OCI-LY3 (cell line): ENCODE measurements at regions not wholly inside any gene's neighbourhood (a gene's known extent, or its start where the extent isn't known, plus 50 kb on each side); places are given as distances from the start of the nearest gene placed in this dataset.

Source experiments
- H2AFZ ChIP-seq: fragments of 200-600, 300-600 bp; shearing (Covaris generic); 2 replicates; pipeline ENCODE4 v1.6.0; 2014; ENCODE audit warnings: antibody characterized with exemption, low read depth, low read length
- H3K27ac ChIP-seq: fragments of 200-600, 300-600 bp; sonication (generic); 2 replicates; pipeline ENCODE4 v1.5.1; 2014; ENCODE audit warnings: mild to moderate bottlenecking, low read length, moderate library complexity, mixed read lengths
- H3K27me3 ChIP-seq: fragments of 200-600, 300-600 bp; sonication (generic); 2 replicates; pipeline ENCODE4 v1.6.1; 2014; ENCODE audit warnings: low read depth, low read length, mixed read lengths
- H3K36me3 ChIP-seq: fragments of 200-600, 300-600 bp; sonication (generic); replicated peaks from 2 replicates; pipeline ENCODE3; 2014; ENCODE audit warnings: low read depth, low read length, mixed read lengths
- H3K4me1 ChIP-seq: fragments of 300-600, 200-600 bp; sonication (generic); 2 replicates; pipeline ENCODE4 v1.6.1; 2014; ENCODE audit warnings: low read length, mixed read lengths
- H3K4me2 ChIP-seq: fragments of 200-600, 300-600 bp; sonication (generic); 2 replicates; pipeline ENCODE4 v1.6.1; 2014; ENCODE audit warnings: low read length, mixed read lengths
- H3K4me3 ChIP-seq: fragments of 300-600, 200-600 bp; sonication (generic); 2 replicates; pipeline ENCODE4 v1.5.1; 2014; ENCODE audit warnings: antibody characterized with exemption, mild to moderate bottlenecking, low read length, moderate library complexity
- H3K79me2 ChIP-seq: fragments of 300-600, 200-600 bp; shearing (Covaris generic); 2 replicates; pipeline ENCODE4 v1.6.1; 2014; ENCODE audit warnings: mild to moderate bottlenecking, low read length, mixed read lengths
- H3K9ac ChIP-seq: fragments of 300-600, 200-600 bp; shearing (Covaris generic); 2 replicates; pipeline ENCODE4 v1.6.0; 2014; ENCODE audit warnings: mild to moderate bottlenecking, low read length, moderate library complexity
- H3K9me3 ChIP-seq: fragments of 200-600, 300-600 bp; shearing (Covaris generic); 2 replicates; pipeline ENCODE4 v1.6.1; 2014; ENCODE audit warnings: low read length, mixed read lengths; ENCODE audit not compliant: insufficient read depth
- H4K20me1 ChIP-seq: fragments of 200-600, 300-600 bp; sonication (generic); 2 replicates; pipeline ENCODE4 v1.6.1; 2016; ENCODE audit warnings: low read length, mixed read lengths; ENCODE audit not compliant: insufficient read depth
- CTCF ChIP-seq: fragments of 200-600, 300-600 bp; sonication (generic); IDR thresholded peaks from 2 replicates; pipeline ENCODE4 v1.5.1; 2014; ENCODE audit warnings: antibody characterized with exemption, low read length, low read depth
- EZH2phosphoT487 ChIP-seq: fragments of 200-600 bp; shearing (Covaris generic); IDR thresholded peaks from 2 replicates; pipeline ENCODE4 v1.6.1; 2018; ENCODE audit warnings: antibody characterized with exemption, mixed run types, low read depth

- H3K4me2 ChIP-seq = no peak overlapping the region
- TF ChIP-seq EZH2phosphoT487 (no peak), CTCF (no peak)
- H3K27me3 ChIP-seq = peaks cover 29% of the 10 kb centered on the region
- H3K9ac ChIP-seq = no peak overlapping the region
- H3K79me2 ChIP-seq = no peaks in the 10 kb centered on the region
- no peaks in the 10 kb centered on the region for H3K36me3 ChIP-seq
- no peaks in the 10 kb centered on the region for H3K4me1 ChIP-seq
- H4K20me1 ChIP-seq = no peaks in the 10 kb centered on the region
- no peak overlapping the region for H2AFZ ChIP-seq
- H3K27ac ChIP-seq = no peak overlapping the region
- H3K4me3 ChIP-seq = no peak overlapping the region
- no peaks in the 10 kb centered on the region for H3K9me3 ChIP-seq
Observed at GRCh38 chr13:40094056-40094455, 438.6 kb downstream of the COG6 start.

- H2AFZ ChIP-seq = no peak overlapping the region
- TF ChIP-seq EZH2phosphoT487 (no peak), CTCF (no peak)
- H3K27ac ChIP-seq = no peak overlapping the region
- H3K9ac ChIP-seq = no peak overlapping the region
- no peaks in the 10 kb centered on the region for H3K79me2 ChIP-seq
- H3K4me2 ChIP-seq = no peak overlapping the region
- no peaks in the 10 kb centered on the region for H4K20me1 ChIP-seq
- peaks cover 3% of the 10 kb centered on the region; the same call in 1 of the 2 replicates for H3K9me3 ChIP-seq
- H3K36me3 ChIP-seq = peaks cover 5% of the 10 kb centered on the region
- H3K27me3 ChIP-seq = peaks cover 30% of the 10 kb centered on the region
- H3K4me1 ChIP-seq = no peaks in the 10 kb centered on the region; the same call in 1 of the 2 replicates
- no peak overlapping the region for H3K4me3 ChIP-seq
Observed at GRCh38 chr13:40095695-40096356, 440.4 kb downstream of the COG6 start.

- Histone ChIP-seq H3K4me1 (peaks cover 6% of the 10 kb centered on the region), H3K9ac (no peak overlapping the region), H3K27me3 (peaks cover 24% of the 10 kb centered on the region), H3K79me2 (no peaks in the 10 kb centered on the region), H4K20me1 (no peaks in the 10 kb centered on the region), H3K27ac (no peak overlapping the region), H3K4me3 (no peak overlapping the region), H2AFZ (no peak overlapping the region), H3K9me3 (peaks cover 3% of the 10 kb centered on the region; the same call in 1 of the 2 replicates), H3K36me3 (peaks cover 5% of the 10 kb centered on the region), H3K4me2 (no peak overlapping the region)
- TF ChIP-seq CTCF = no peak
- TF ChIP-seq EZH2phosphoT487 = no peak
Observed at GRCh38 chr13:40096357-40096901, 441.0 kb downstream of the COG6 start.

- H4K20me1 ChIP-seq = no peaks in the 10 kb centered on the region
- no peak overlapping the region for H3K9ac ChIP-seq
- peaks cover 24% of the 10 kb centered on the region for H3K4me1 ChIP-seq
- H3K9me3 ChIP-seq = peaks cover 3% of the 10 kb centered on the region; the same call in 1 of the 2 replicates
- no peak overlapping the region for H3K4me2 ChIP-seq
- no peak overlapping the region for H3K27ac ChIP-seq
- H3K79me2 ChIP-seq = no peaks in the 10 kb centered on the region
- no peak overlapping the region for H3K4me3 ChIP-seq
- TF ChIP-seq EZH2phosphoT487 = no peak
- no peak for TF ChIP-seq CTCF
- H3K36me3 ChIP-seq = peaks cover 5% of the 10 kb centered on the region
- H3K27me3 ChIP-seq = peaks cover 20% of the 10 kb centered on the region
- no peak overlapping the region for H2AFZ ChIP-seq
Observed at GRCh38 chr13:40098246-40098645, 442.8 kb downstream of the COG6 start.
